K562 (cell line): ENCODE measurements at regions not wholly inside any gene's neighbourhood (a gene's known extent, or its start where the extent isn't known, plus 50 kb on each side); places are given as distances from the start of the nearest gene placed in this dataset. TPM values are rescaled to one million over a fixed set of nuclear protein-coding genes. Genes with fewer than 3 reads are reported as not detected.

Experiments used
- ATAC-seq: fragments of 200-7000 bp; cut with Tn5 transposase; 3 replicates; pipeline ENCODE4 v1.9.1; 2020; ENCODE audit warnings: moderate library complexity
- BruUV-seq: library from RNA; stranded (reverse); fragments of 400-500 nt; replicated peaks from 2 replicates; lab custom pipeline; 2021; lab: Mats Ljungman, UMichigan
- CTCF ChIA-PET: fragments of 300-600 bp; formaldehyde crosslinking; extraction: SDS; loops from one replicate; lab custom pipeline; 2021; ENCODE audit warnings: low intra/inter-chr PET ratio; lab: Yijun Ruan, JAX
- POLR2A ChIA-PET: fragments of 300-600, 350-650 bp; sonication (Branson Sonifier 250); formaldehyde crosslinking; extraction: SDS; loops from one replicate; lab custom pipeline; 2021; ENCODE audit warnings: antibody characterized with exemption, inconsistent platforms; lab: Yijun Ruan, JAX
- DNase-seq, 4 experiments: peaks; one replicate each; pipeline versions ENCODE4 v3.0.0 to v3.0.0-alpha.2; 2011 to 2018; ENCODE audit warnings: low spot score in 3 of 4, mixed read lengths in 3 of 4; ENCODE audit errors: extremely low read depth in 1 of 4
- FAIRE-seq: peaks from 2 replicates; lab custom pipeline; 2011; peaks lifted over from hg19 to GRCh38; lab: Jason Lieb, UNC
- H2AFZ ChIP-seq: 2 replicates; pipeline ENCODE4 v1.6.0; 2011; ENCODE audit warnings: low read depth, low read length, control low read depth, inconsistent platforms
- H3K27ac ChIP-seq: fragments of 200-600 bp; 3 replicates; pipeline ENCODE4 v1.8.0; 2011; ENCODE audit warnings: low read depth, mild to moderate bottlenecking, control low read depth, inconsistent platforms, low read length, moderate library complexity, mixed read lengths; ENCODE audit errors: extremely low read depth
- H3K27me3 ChIP-seq, 2 experiments: fragments of 300-600 bp in 1 of 2; 2 replicates in 1 of 2; 3 replicates in 1 of 2; pipeline versions ENCODE4 v1.6.0 to v1.8.0; 2011; ENCODE audit warnings: inconsistent platforms in 2 of 2, low read length in 2 of 2, mild to moderate bottlenecking in 1 of 2, mixed read lengths in 1 of 2, moderate library complexity in 1 of 2; ENCODE audit not compliant: control insufficient read depth in 2 of 2, insufficient read depth in 2 of 2
- H3K36me3 ChIP-seq: fragments of 300-600 bp; 3 replicates; pipeline ENCODE4 v1.8.0; 2011; ENCODE audit warnings: mild to moderate bottlenecking, low read length, inconsistent platforms; ENCODE audit not compliant: control insufficient read depth, insufficient read depth
- H3K4me1 ChIP-seq, 2 experiments: fragments of 200-600 bp in 1 of 2; replicated peaks in 1 of 2; 2 replicates in 1 of 2; 3 replicates in 1 of 2; pipeline versions ENCODE4 v1.5.1 to v1.8.0; 2011; ENCODE audit warnings: inconsistent platforms in 2 of 2, low read length in 2 of 2, mild to moderate bottlenecking in 1 of 2, mixed read lengths in 1 of 2, moderate library complexity in 1 of 2; ENCODE audit not compliant: control insufficient read depth in 2 of 2, insufficient read depth in 2 of 2
- H3K4me2 ChIP-seq: 2 replicates; pipeline ENCODE4 v1.6.1; 2011; ENCODE audit warnings: low read length, control low read depth, inconsistent platforms, mixed read lengths; ENCODE audit not compliant: insufficient read depth
- H3K4me3 ChIP-seq: fragments of 200-600 bp; sonication (generic), shearing (Covaris generic); 2 replicates; pipeline ENCODE4 v1.5.1; 2016; ENCODE audit warnings: control low read depth, inconsistent platforms
- H3K79me2 ChIP-seq: fragments of 200-600 bp; 3 replicates; pipeline ENCODE4 v1.8.0; 2011; ENCODE audit warnings: low read length, inconsistent platforms; ENCODE audit not compliant: control insufficient read depth, insufficient read depth
- H3K9ac ChIP-seq, 2 experiments: 2 replicates each; pipeline versions ENCODE4 v1.6.0 to v1.6.1; 2011; ENCODE audit warnings: low read depth in 2 of 2, low read length in 2 of 2, control low read depth in 1 of 2, inconsistent platforms in 1 of 2, mild to moderate bottlenecking in 1 of 2, mixed read lengths in 1 of 2; ENCODE audit not compliant: insufficient read depth in 1 of 2
- H3K9me1 ChIP-seq: one replicate; pipeline ENCODE4 v1.6.0; 2011; ENCODE audit warnings: inconsistent platforms, mild to moderate bottlenecking, low read length, moderate library complexity; ENCODE audit not compliant: control insufficient read depth, insufficient read depth
- H3K9me3 ChIP-seq: replicated peaks from 2 replicates; pipeline ENCODE4 v1.5.1; 2011; ENCODE audit warnings: low read depth, low read length, inconsistent platforms; ENCODE audit not compliant: control insufficient read depth, insufficient read depth
- H4K20me1 ChIP-seq: replicated peaks from 2 replicates; pipeline ENCODE4 v1.6.1; 2011; ENCODE audit warnings: low read length, inconsistent platforms, mixed read lengths; ENCODE audit not compliant: control insufficient read depth, insufficient read depth
- PCBP1 ChIP-seq: fragments of 200-400 bp; formaldehyde crosslinking; IDR thresholded peaks from 2 replicates; pipeline ENCODE4 v1.6.1; 2018; ENCODE audit warnings: mild to moderate bottlenecking, low read depth, low read length; ENCODE audit not compliant: poor library complexity, severe bottlenecking
- RCOR1 ChIP-seq, 2 experiments: IDR thresholded peaks; 2 replicates each; pipeline ENCODE4 v1.6.1; 2012; ENCODE audit warnings: low read depth in 2 of 2, low read length in 2 of 2, borderline replicate concordance in 1 of 2, improper control_type of control experiment in 1 of 2
- WGBS: fragments of 100-300 bp; shearing (Covaris generic); methylation state at CpG from one replicate; pipeline ENCODE4 v1.1.6; 2016; ENCODE audit warnings: low coverage, mixed read lengths; ENCODE audit not compliant: insufficient coverage; ENCODE audit errors: missing lambda C conversion rate; 5-methylcytosine and 5-hydroxymethylcytosine counted together
- in situ Hi-C: fragments of 300-500 bp; cut with MboI; formaldehyde crosslinking; loops from 4 replicates; pipeline ENCODE4 v1.15.0; 2018; ENCODE audit warnings: inconsistent platforms, mixed read lengths
- intact Hi-C: fragments of 100-400 bp; cut with micrococcal nuclease; formaldehyde crosslinking; loops from 2 replicates; pipeline ENCODE4 v1.14.2; 2022
- small RNA-seq: library from RNA; depleted of rRNA; stranded (forward); fragments of <200 nt; gene quantifications from one replicate; pipeline ENCODE3, GENCODE V24; 2014

DNA sequence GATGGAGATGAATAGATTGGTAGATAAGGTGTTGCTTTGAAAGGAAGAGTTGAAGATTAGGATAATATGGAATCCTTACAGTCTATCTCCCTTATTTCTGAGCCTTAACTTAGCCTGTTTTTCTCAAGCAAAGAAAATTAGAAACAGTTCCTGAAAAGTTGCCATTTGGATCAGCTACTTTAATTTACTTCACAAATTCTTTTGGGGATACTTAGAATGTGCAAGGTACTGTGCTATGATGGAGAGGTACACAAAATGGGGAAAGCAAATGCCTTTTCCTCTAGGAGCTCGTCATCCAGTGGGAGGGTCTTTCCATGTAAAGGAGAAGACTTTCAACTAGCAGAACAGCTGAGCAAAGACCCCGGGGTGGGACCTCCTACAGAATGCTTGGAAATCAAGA lies 51.1 kb upstream of the SMARCA2 start:
- POLR2A ChIA-PET = interaction anchor here (2.1 kb wide), 1 partner anchor 16 kb away, joined by 5 read pairs; no protein-coding TSS in a partner anchor

More for the DNA sequence above, 51.1 kb upstream of the SMARCA2 start:
- CTCF ChIA-PET = no interaction called here
- TF ChIP-seq PCBP1 (no peak), RCOR1 (IDR thresholded peaks at IDR 0.05; ENCODE audit: borderline replicate concordance in 1 of 2, low read depth in 2 of 2, low read length in 2 of 2) (no peak)
- TF ChIP-seq, all 486 proteins: peak for 0
- no peak overlapping the region for H3K27ac ChIP-seq
- H3K9me3 ChIP-seq = no peaks in the 10 kb centered on the region
- no peaks in the 10 kb centered on the region for H3K9me1 ChIP-seq
- H3K9ac ChIP-seq = no peak overlapping the region
- DNase-seq (no peak), ATAC-seq (no peak), FAIRE-seq (no peak)
- no peak overlapping the region for H3K4me2 ChIP-seq
- no peak overlapping the region for H2AFZ ChIP-seq
- BruUV-seq = no TSS peak
- H3K4me1 ChIP-seq = no peaks in the 10 kb centered on the region
- WGBS = 0% methylated on average over 2 of the region's 2 CpGs
- no peaks in the 10 kb centered on the region for H4K20me1 ChIP-seq
- intact Hi-C loops = no loop called here
- in situ Hi-C loops = no loop called here
- no peaks in the 10 kb centered on the region for H3K79me2 ChIP-seq
- H3K4me3 ChIP-seq = no peak overlapping the region
- no peaks in the 10 kb centered on the region for H3K27me3 ChIP-seq
- H3K36me3 ChIP-seq = no peaks in the 10 kb centered on the region

Small RNAs in the stretch of these regions (small RNA-seq; reads per million reads assigned to genes)
- gene RNA5SP279 = not detected
